ENCODE measurements at regions not wholly inside any gene's neighbourhood (a gene's known extent, or its start where the extent isn't known, plus 50 kb on each side); places are given as distances from the start of the nearest gene placed in this dataset.

DNA sequence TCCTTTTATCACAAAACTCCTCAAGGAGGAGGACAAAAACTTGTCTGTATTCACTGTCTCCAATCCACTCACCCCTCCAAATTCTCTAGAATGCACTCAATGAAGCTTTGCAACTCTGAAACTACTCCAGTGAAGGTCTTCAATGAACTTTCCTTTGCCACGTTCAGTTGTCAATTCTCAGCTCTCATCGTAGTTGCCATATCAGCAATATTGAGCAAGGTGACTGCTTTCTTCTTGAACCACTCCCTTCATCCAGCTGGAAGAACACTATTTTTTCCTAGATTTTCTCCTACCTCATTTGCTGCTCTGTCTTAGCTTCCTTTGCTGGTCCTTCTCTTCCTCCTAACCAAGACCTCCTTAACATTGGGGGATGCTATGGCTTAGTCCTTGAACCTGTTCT lies 191.8 kb downstream of the KDR start:
- H3K36me3 ChIP-seq, result no peaks in the 10 kb centered on the region
- TF ChIP-seq CTCF (IDR thresholded peaks at IDR 0.05) (no peak), POLR2A (IDR thresholded peaks at IDR 0.05) (no peak), EP300 (IDR thresholded peaks at IDR 0.05) (no peak)
- H3K27ac ChIP-seq, result no peak overlapping the region
- no peak for DNase-seq (ENCODE audit: low spot score in 2 of 2)
- no peaks in the 10 kb centered on the region for H3K9me3 ChIP-seq
- 72 to 83% methylated on average over 2 of the region's 2 CpGs for WGBS, 2 donors
- peaks cover 0 to 9% (median 0%) of the 10 kb centered on the region in 4 donors for H3K4me1 ChIP-seq
- H3K4me3 ChIP-seq, result no peak overlapping the region
- H3K27me3 ChIP-seq, result no peaks in the 10 kb centered on the region

DNA sequence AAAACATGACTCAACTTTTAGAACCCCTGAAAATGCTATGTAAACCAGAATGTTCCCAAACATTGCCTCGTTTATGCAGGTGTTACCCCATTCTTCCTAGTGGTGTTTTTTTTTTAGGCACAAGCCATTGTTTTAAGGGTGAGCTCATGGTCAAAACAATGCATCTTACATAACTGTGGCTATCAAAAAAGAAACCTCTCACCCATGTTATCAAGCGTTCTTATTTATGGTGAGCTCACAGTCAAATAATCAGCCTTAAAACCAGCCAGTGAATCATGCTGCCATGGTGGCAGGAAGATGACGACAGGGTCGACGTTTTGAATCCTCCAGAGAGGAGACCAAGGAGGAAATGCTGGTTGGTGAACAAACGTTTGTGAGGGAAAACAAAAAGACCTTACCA lies 195.2 kb downstream of the KDR start:
- Histone ChIP-seq H3K27ac (no peak overlapping the region), H3K27me3 (no peaks in the 10 kb centered on the region), H3K9me3 (peaks cover 0 to 11% (median 0%) of the 10 kb centered on the region in 4 donors), H3K4me1 (peaks cover 0 to 9% (median 0%) of the 10 kb centered on the region in 4 donors), H3K36me3 (no peaks in the 10 kb centered on the region), H3K4me3 (no peak overlapping the region)
- TF ChIP-seq EP300 (IDR thresholded peaks at IDR 0.05) (no peak), CTCF (IDR thresholded peaks at IDR 0.05) (no peak), POLR2A (IDR thresholded peaks at IDR 0.05) (no peak)
- 24 to 31% methylated on average over 6 of the region's 6 CpGs for WGBS, 2 donors
- DNase-seq (ENCODE audit: low spot score in 2 of 2), result no peak

GRCh38 chr4:54929459-54929858 lies 195.9 kb downstream of the KDR start:
- Histone ChIP-seq H3K9me3 (peaks cover 0 to 19% (median 0%) of the 10 kb centered on the region in 4 donors), H3K36me3 (no peaks in the 10 kb centered on the region), H3K4me1 (peaks cover 0 to 9% (median 0%) of the 10 kb centered on the region in 4 donors), H3K27me3 (no peaks in the 10 kb centered on the region), H3K27ac (no peak overlapping the region), H3K4me3 (no peak overlapping the region)
- 52 to 53% methylated on average over 4 of the region's 4 CpGs for whole genome bisulfite sequencing, 2 donors
- no peak for TF ChIP-seq CTCF (IDR thresholded peaks at IDR 0.05)
- no peak for DNase-seq (ENCODE audit: low spot score in 2 of 2)

GRCh38 chr4:54924891-54925290 lies 200.5 kb downstream of the KDR start:
- Histone ChIP-seq H3K4me1 (peaks cover 0 to 7% (median 0%) of the 10 kb centered on the region in 4 donors), H3K27ac (no peak overlapping the region), H3K36me3 (no peaks in the 10 kb centered on the region)

GRCh38 chr4:54915276-54915675 lies 210.1 kb downstream of the KDR start:
- Histone ChIP-seq H3K27me3 (no peaks in the 10 kb centered on the region), H3K36me3 (no peaks in the 10 kb centered on the region), H3K4me3 (no peak overlapping the region), H3K27ac (no peak overlapping the region), H3K9me3 (no peaks in the 10 kb centered on the region), H3K4me1 (peaks cover 0 to 16% (median 2%) of the 10 kb centered on the region in 4 donors)
- WGBS, 2 donors, result 82 to 90% methylated on average over 2 of the region's 2 CpGs
- no peak for DNase-seq (ENCODE audit: low spot score in 2 of 2)
- TF ChIP-seq POLR2A (IDR thresholded peaks at IDR 0.05) (no peak), EP300 (IDR thresholded peaks at IDR 0.05) (no peak), CTCF (IDR thresholded peaks at IDR 0.05) (no peak)

More at GRCh38 chr4:54924891-54925290, 200.5 kb downstream of the KDR start:
- DNase-seq (ENCODE audit: low spot score in 2 of 2), result no peak
- TF ChIP-seq EP300 (IDR thresholded peaks at IDR 0.05), result no peak
- no peak for TF ChIP-seq POLR2A (IDR thresholded peaks at IDR 0.05)
- TF ChIP-seq CTCF (IDR thresholded peaks at IDR 0.05), result no peak
- Histone ChIP-seq H3K4me3 (no peak overlapping the region), H3K9me3 (peaks cover 0 to 20% (median 0%) of the 10 kb centered on the region in 4 donors), H3K27me3 (no peaks in the 10 kb centered on the region)

Data from tibial nerve (tissue), 4 donors.